Endothelial cell of umbilical vein (primary cell): ENCODE measurements at regions not wholly inside any gene's neighbourhood (a gene's known extent, or its start where the extent isn't known, plus 50 kb on each side); places are given as distances from the start of the nearest gene placed in this dataset.
"Not testable (repeated sequence)": the region's sequence is repeated elsewhere in the genome, so short reads cannot be mapped to it uniquely, and the experiment has no call there.

Experiments used
- CTCF ChIP-seq, 2 donors: IDR thresholded peaks; 1 replicate in 1 of 2; 2 replicates in 1 of 2; pipeline ENCODE4 v1.5.1; 2011; ENCODE audit warnings: low read length in 2 of 2, mild to moderate bottlenecking in 2 of 2, moderate library complexity in 2 of 2, control low read depth in 1 of 2, inconsistent platforms in 1 of 2, low read depth in 1 of 2; ENCODE audit not compliant: insufficient read depth in 1 of 2; ENCODE audit errors: extremely low read depth in 1 of 2
- EZH2 ChIP-seq: IDR thresholded peaks from 2 replicates; pipeline ENCODE4 v1.6.1; 2012; ENCODE audit warnings: borderline replicate concordance, low read depth, mild to moderate bottlenecking, moderate library complexity, low read length, inconsistent platforms; ENCODE audit not compliant: severe bottlenecking
- JUN ChIP-seq: IDR thresholded peaks from 2 replicates; pipeline ENCODE4 v1.6.1; 2011; ENCODE audit warnings: borderline replicate concordance, low read depth; ENCODE audit not compliant: insufficient read length, insufficient read depth
- MAX ChIP-seq: IDR thresholded peaks from 2 replicates; pipeline ENCODE4 v1.6.1; 2011; ENCODE audit not compliant: insufficient read depth, insufficient read length
- MYC ChIP-seq: IDR thresholded peaks from one replicate; pipeline ENCODE4 v1.6.1; 2011; ENCODE audit warnings: mild to moderate bottlenecking, low read depth, low read length
- POLR2A ChIP-seq: IDR thresholded peaks from 2 replicates; pipeline ENCODE4 v1.6.1; 2012; ENCODE audit warnings: low read depth, mild to moderate bottlenecking, control low read depth, low read length
- POLR2AphosphoS5 ChIP-seq: IDR thresholded peaks from 2 replicates; pipeline ENCODE4 v1.6.1; 2012; ENCODE audit warnings: low read depth, mild to moderate bottlenecking, control low read depth, low read length, moderate library complexity; ENCODE audit not compliant: insufficient read depth

- not testable (repeated sequence) for TF ChIP-seq CTCF (IDR thresholded peaks at IDR 0.05; ENCODE audit: extremely low read depth in 1 of 2, insufficient read depth in 1 of 2, low read depth in 1 of 2, low read length in 2 of 2); POLR2A; JUN; POLR2AphosphoS5; EZH2; MYC; MAX
Measured at GRCh38 chr11:23934671-23935270, 562.1 kb upstream of the LUZP2 start.
